Activated CD4-positive, CD25-positive, alpha-beta regulatory T cell treated with anti-CD3 and anti-CD28 coated beads, Interleukin-2, amount 50 U/mL, for 72 hours (primary cell): ENCODE measurements at regions not wholly inside any gene's neighbourhood (a gene's known extent, or its start where the extent isn't known, plus 50 kb on each side); places are given as distances from the start of the nearest gene placed in this dataset.
"Not testable (repeated sequence)": the region's sequence is repeated elsewhere in the genome, so short reads cannot be mapped to it uniquely, and the experiment has no call there.

Experiments used
- DNase-seq: peaks from one replicate; pipeline ENCODE4 v3.0.0; 2021

- DNase-seq = no peak
Measured at GRCh38 chr7:1344981-1345701, 112.5 kb downstream of the UNCX start.

DNA sequence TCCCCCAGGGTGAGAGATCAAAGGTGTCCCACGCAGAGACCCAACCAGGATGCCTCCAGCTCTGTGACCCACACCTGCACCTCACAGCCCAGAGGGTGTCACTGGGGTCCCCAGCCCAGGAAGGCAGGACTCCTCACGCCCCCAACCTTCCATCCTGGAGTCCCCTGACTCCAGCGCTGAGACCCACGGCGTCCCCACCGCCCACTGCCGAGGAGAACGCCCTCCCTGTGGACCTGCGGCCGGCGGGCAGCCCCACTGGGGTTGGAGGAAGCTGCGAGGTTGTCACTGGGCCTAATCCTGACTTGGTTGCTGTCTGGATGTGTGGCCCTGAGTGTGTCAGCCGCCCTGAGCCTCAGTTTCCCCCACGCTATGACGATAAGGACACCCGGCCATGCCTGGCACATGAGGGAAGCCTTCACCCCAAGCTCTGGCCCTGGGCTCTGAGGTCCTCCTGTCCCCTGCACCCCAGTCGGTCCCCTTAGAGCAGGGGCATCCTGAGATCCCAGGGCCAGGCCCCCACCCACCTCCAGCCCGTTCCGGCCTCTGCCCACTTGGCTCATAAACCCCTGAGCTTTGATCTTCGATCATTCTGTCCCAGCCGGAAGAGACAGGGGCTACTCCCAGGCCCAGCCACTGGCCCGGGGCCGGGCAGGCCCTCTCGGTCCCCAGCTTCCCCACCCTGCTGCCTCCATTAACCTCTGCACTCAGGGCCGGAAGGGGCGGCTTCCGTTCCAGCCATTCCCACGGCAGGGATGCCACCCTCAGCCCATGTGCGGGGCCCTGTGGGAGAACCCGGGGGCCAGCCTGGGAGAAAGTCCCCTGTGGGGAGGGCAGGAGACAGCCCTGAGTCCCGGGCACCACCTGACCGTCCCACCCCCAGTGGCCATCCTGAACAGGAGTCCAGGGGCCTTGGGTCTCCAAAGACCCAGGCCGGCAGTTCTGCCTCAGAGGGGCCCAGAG lies 113.2 kb downstream of the MICALL2 start:
- no peak for DNase-seq

- no peak for DNase-seq
Measured at GRCh38 chr7:1346851-1347250, 112.4 kb downstream of the MICALL2 start.

- DNase-seq = no peak
Measured at GRCh38 chr7:1348096-1348822, 111.0 kb downstream of the MICALL2 start.

DNA sequence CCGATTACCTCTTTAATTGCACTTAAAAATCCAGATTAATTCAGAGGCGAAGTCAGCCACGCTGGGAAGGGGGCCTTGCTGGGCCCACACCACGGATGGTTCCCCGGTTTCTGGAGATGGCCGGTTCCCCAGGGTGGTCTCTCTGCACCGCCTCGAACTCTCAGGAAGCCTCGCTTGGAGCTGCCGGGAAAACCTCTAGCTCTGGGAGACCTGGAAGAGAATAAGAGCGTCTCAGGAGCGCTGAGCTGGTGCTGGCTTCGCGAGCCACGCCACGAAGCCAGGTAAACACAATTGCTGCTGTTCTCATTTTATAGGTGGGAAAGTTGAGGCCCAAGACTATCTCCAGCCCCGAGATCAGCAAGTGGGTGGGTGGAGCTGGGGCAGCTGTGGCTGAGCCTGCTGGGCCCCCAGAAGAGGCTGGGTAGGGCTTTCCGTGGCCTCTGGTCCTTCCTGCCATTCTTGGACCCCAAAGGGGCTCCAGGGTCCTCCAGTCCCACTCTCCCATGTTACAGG lies 110.4 kb downstream of the MICALL2 start:
- no peak for DNase-seq

- no peak for DNase-seq
Measured at GRCh38 chr7:1349351-1349761, 109.9 kb downstream of the MICALL2 start.

DNA sequence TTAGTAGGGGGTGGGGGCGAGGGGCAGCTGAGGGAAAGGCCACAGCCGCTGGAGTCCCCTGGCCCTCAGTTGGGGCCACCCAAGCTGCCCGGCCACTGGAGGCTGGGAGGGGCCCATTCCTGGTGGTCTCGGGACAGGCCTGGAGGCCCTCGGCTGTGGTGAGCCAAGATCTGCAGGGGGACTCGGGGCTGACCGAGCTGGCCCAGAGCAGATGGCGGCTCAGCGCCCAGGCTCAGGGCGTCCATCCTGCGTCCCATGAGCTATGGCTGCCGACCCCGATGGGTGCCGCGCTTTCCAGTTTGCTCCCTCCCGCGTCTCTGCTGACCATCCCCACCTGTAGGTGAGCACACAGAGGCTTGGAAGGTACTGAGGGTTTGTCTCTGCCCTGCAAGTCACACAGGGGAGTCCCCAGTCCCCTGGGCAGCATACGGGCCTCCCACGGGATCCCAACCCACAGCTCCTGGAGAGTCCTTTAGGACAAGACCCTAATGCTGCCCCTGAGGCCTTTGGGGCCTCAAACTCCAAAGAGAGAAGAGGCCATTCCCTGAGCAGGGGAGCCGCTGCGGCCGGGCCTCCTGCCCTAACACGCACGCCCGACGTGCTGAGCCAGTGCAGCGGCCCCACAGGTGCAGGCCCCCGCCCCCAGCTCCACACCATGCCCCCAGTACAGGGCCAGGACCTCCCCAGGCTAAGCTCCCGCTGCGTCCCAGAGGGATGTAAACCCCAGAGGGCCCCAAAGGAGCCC lies 107.2 kb downstream of the MICALL2 start:
- DNase-seq = no peak

DNA sequence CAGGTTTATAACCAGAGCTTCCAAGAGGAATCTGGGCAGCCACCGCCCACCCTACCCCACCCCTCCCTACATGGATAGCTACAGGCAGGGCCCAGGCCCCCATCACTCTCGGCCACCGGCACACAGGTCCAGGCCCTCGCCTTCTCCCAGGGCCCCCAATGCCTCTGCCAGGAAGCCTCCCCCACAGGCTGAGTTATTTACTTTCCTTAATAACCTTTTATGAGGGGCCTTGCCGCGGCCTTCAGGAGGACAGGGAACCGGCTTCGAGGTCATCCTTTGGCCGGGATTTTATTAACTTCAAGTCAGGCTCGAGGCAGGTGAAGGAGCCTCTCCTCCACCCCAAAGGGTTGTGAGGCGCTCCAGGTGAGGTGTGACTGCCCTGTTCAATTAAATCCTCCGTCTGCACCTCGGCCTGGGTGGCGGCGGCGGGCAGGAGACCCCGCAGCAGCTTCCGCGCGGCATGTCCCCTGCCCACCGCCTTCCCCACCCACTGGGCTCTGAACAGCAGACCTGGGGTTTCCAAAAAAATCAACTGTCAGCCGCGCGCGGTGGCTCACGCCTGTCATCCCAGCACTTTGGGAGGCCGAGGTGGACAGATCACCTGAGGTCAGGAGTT lies 106.5 kb downstream of the MICALL2 start:
- no peak for DNase-seq

DNA sequence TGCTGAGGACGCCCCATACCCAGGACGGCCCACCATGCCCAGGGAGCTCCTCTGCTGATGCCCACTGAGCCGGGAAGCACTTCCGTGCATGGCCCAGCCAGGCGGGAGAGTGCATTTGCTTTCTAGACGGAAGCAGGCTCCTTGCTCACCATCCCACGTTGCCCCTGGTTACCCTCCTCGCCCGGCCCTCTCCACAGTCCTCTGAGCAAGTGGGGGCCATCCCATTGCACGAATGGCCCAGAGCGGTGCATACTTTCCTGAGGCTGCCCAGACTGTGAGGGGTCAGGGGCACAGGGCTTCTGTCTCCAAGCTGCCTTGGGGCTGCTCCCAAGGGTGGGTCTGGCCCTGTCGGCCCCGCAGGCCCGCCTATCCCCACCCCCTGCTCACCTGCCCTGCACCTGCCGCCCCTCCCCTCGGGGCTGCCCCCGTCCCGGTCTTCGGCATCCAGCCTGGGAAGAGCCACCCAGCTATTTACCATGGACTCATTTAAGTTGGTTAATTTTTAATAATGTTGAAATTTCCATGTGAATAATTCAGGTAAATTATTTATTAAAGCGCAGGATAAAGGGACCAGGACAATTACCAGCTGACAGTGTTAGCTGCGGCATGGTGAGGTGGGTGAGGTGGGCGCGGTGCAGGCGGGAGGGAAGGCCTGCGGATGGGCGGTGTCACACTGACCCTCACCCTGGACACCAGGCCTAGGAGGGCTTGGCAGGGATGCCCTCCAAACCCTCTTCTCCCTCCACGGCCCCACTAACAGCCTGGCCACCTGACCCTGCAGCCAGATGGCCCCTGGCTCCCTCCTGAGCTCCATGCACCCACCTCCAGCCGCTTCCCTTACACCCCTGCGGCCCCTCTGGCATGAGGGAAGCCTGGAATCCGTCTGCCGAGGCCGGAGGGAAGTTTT lies 104.4 kb downstream of the MICALL2 start:
- DNase-seq = no peak

- no peak for DNase-seq
Measured at GRCh38 chr7:1355568-1356340, 103.5 kb downstream of the MICALL2 start.

- not testable (repeated sequence) for DNase-seq
Measured at GRCh38 chr7:1356853-1357252, 102.4 kb downstream of the MICALL2 start.

DNA sequence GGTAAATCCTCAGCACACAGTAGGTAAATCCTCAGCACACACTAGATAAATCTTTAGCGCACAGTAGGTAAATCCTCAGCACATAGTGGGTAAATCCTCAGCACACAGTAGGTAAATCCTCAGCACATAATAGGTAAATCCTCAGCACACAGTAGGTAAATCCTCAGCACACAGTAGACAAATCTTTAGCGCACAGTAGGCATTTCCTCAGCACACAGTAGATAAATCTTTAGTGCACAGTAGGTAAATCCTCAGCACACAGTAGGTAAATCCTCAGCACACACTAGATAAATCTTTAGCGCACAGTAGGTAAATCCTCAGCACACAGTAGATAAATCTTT lies 102.0 kb downstream of the MICALL2 start:
- not testable (repeated sequence) for DNase-seq

DNA sequence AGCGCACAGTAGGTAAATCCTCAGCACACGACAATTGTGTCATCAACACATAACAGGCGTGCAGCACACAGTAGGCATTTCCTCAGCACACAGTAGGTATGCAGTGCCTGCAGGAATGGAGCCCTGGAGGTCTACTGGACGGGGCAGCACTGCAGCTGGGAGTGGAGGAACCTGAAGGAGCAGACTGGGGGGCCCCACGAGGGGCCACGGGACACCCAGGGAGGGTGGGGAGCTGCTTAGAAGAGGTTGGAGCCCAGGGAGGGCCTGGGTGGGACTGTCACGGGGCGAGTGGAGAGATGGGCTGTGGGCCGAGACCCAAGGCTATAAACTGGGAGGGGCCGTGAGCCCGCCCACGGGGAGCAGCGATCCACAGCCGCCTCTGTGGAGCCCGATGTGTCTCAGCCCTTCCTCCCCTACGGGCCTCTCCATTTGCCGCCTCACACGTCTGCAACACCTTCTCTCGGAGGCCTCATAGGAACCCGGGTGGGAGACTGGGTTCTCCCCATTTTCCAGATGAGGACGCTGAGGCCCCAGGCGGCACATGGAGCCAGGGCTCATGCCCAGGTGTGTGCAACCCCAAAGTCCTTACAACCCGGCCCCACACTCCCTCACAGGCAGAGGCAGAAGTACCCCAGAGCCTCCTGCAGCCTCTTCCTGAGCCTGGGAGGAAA lies 101.5 kb downstream of the MICALL2 start:
- DNase-seq = no peak

GRCh38 chr7:1358376-1359050 lies 100.8 kb downstream of the MICALL2 start:
- no peak for DNase-seq

DNA sequence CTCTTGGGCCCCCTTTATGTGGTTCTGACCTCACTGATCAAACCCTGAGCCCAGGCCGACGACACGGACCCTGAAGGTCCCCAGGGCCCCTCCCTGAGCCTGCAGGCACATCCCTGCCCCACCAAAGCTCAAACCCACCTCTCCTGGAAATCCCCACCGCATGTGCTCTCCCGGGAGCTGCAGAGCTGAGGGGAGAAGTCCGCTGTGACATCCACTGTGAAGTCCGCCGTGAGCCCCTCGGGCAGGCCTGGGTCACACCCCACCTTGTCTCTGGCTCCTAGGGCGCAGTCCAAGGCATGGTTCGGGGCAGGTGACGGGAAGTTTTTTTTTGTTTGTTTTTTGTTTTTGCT lies 100.2 kb downstream of the MICALL2 start:
- no peak for DNase-seq

GRCh38 chr7:1359681-1360485 lies 99.4 kb downstream of the MICALL2 start:
- DNase-seq = no peak

GRCh38 chr7:1360521-1360971 lies 98.7 kb downstream of the MICALL2 start:
- DNase-seq = no peak
